Mesenchymal stem cell (in vitro differentiated cells and primary cell): ENCODE measurements at regions not wholly inside any gene's neighbourhood (a gene's known extent, or its start where the extent isn't known, plus 50 kb on each side); places are given as distances from the start of the nearest gene placed in this dataset.
A peak's percentile ranks its signal among the peaks of the same experiment; 100 is the strongest.

Experiments used
- DNase-seq: peaks from one replicate; pipeline ENCODE4 v3.0.0-alpha.2; 2013
- H2AFZ ChIP-seq: one replicate; pipeline ENCODE4 v1.6.1; 2013; ENCODE audit warnings: low read depth, mild to moderate bottlenecking, control low read depth, inconsistent platforms, low read length, moderate library complexity
- H2AK5ac ChIP-seq: 2 replicates; pipeline ENCODE4 v1.6.1; 2013; ENCODE audit warnings: low read length, moderate library complexity, mild to moderate bottlenecking, inconsistent platforms; ENCODE audit not compliant: severe bottlenecking
- H2BK120ac ChIP-seq: one replicate; pipeline ENCODE4 v1.6.1; 2013; ENCODE audit warnings: low read depth, mild to moderate bottlenecking, inconsistent platforms, low read length, moderate library complexity
- H2BK12ac ChIP-seq, 2 experiments: one replicate each; pipeline ENCODE4 v1.6.1; 2013; ENCODE audit warnings: inconsistent platforms in 2 of 2, low read length in 2 of 2, mild to moderate bottlenecking in 2 of 2, moderate library complexity in 2 of 2, control low read depth in 1 of 2
- H2BK15ac ChIP-seq: one replicate; pipeline ENCODE4 v1.6.1; 2013; ENCODE audit warnings: mild to moderate bottlenecking, low read depth, inconsistent platforms; ENCODE audit not compliant: poor library complexity, severe bottlenecking
- H2BK5ac ChIP-seq: 2 replicates; pipeline ENCODE4 v1.6.1; 2013; ENCODE audit warnings: low read depth, mild to moderate bottlenecking, low read length, control low read depth, inconsistent platforms; ENCODE audit not compliant: poor library complexity, severe bottlenecking
- H3K14ac ChIP-seq, 2 experiments: one replicate each; pipeline ENCODE4 v1.6.1; 2013; ENCODE audit warnings: inconsistent platforms in 2 of 2, low read length in 2 of 2, control low read depth in 1 of 2, mild to moderate bottlenecking in 1 of 2, moderate library complexity in 1 of 2
- H3K18ac ChIP-seq, 2 experiments: one replicate each; pipeline ENCODE4 v1.6.1; 2013; ENCODE audit warnings: inconsistent platforms in 2 of 2, low read length in 2 of 2, control low read depth in 1 of 2, low read depth in 1 of 2, mild to moderate bottlenecking in 1 of 2
- H3K23ac ChIP-seq, 2 experiments: one replicate each; pipeline ENCODE4 v1.6.1; 2013; ENCODE audit warnings: inconsistent platforms in 2 of 2, low read length in 2 of 2, mild to moderate bottlenecking in 2 of 2, moderate library complexity in 2 of 2, control low read depth in 1 of 2
- H3K27ac ChIP-seq: 2 replicates; pipeline ENCODE4 v1.5.1; 2013; ENCODE audit warnings: mild to moderate bottlenecking, moderate library complexity, low read length, control low read depth, inconsistent platforms; ENCODE audit not compliant: poor library complexity, severe bottlenecking
- H3K27me3 ChIP-seq, 2 experiments: 2 replicates each; pipeline versions ENCODE4 v1.6.1 to v1.7.0; 2013; ENCODE audit warnings: low read length in 2 of 2, mild to moderate bottlenecking in 2 of 2, moderate library complexity in 2 of 2, control low read depth in 1 of 2, inconsistent platforms in 1 of 2; ENCODE audit not compliant: control insufficient read depth in 1 of 2, insufficient read depth in 1 of 2
- H3K36me3 ChIP-seq, 2 experiments: 2 replicates each; pipeline versions ENCODE4 v1.6.1 to v1.7.0; 2013; ENCODE audit warnings: low read length in 2 of 2, control low read depth in 1 of 2, inconsistent platforms in 1 of 2, low read depth in 1 of 2, mild to moderate bottlenecking in 1 of 2; ENCODE audit not compliant: insufficient read depth in 2 of 2, control insufficient read depth in 1 of 2
- H3K4ac ChIP-seq, 2 experiments: one replicate each; pipeline ENCODE4 v1.6.1; 2013; ENCODE audit warnings: inconsistent platforms in 2 of 2, low read length in 2 of 2, mild to moderate bottlenecking in 2 of 2, moderate library complexity in 2 of 2, control low read depth in 1 of 2, low read depth in 1 of 2
- H3K4me1 ChIP-seq: 2 replicates; pipeline ENCODE4 v1.6.1; 2013; ENCODE audit warnings: low read depth, low read length, control low read depth; ENCODE audit not compliant: control insufficient read depth, insufficient read depth
- H3K4me2 ChIP-seq: 2 replicates; pipeline ENCODE4 v1.6.1; 2013; ENCODE audit warnings: low read length, mild to moderate bottlenecking, inconsistent platforms; ENCODE audit not compliant: poor library complexity, severe bottlenecking
- H3K4me3 ChIP-seq, 2 experiments: 2 replicates each; pipeline versions ENCODE4 v1.5.1 to v1.7.0; 2013; ENCODE audit warnings: low read length in 2 of 2, mild to moderate bottlenecking in 2 of 2, control low read depth in 1 of 2, low read depth in 1 of 2; ENCODE audit not compliant: insufficient read depth in 1 of 2
- H3K79me1 ChIP-seq: replicated peaks from 2 replicates; pipeline ENCODE4 v1.6.1; 2013; ENCODE audit warnings: mild to moderate bottlenecking, control low read depth, low read length, inconsistent platforms; ENCODE audit not compliant: poor library complexity, severe bottlenecking
- H3K9ac ChIP-seq: 2 replicates; pipeline ENCODE4 v1.7.0; 2013; ENCODE audit warnings: mild to moderate bottlenecking, low read length, moderate library complexity
- H3K9me3 ChIP-seq: 2 replicates; pipeline ENCODE4 v1.7.0; 2013; ENCODE audit warnings: mild to moderate bottlenecking, low read length; ENCODE audit not compliant: control insufficient read depth
- H4K8ac ChIP-seq: one replicate; pipeline ENCODE4 v1.6.1; 2013; ENCODE audit warnings: inconsistent platforms, mild to moderate bottlenecking, low read length, moderate library complexity
- H4K91ac ChIP-seq: one replicate; pipeline ENCODE4 v1.6.1; 2013; ENCODE audit warnings: mild to moderate bottlenecking, low read length, inconsistent platforms
- WGBS: methylation state at CpG from one replicate; pipeline ENCODE4 v1.1.7; 2013; ENCODE audit warnings: mixed read lengths; 5-methylcytosine and 5-hydroxymethylcytosine counted together

DNA sequence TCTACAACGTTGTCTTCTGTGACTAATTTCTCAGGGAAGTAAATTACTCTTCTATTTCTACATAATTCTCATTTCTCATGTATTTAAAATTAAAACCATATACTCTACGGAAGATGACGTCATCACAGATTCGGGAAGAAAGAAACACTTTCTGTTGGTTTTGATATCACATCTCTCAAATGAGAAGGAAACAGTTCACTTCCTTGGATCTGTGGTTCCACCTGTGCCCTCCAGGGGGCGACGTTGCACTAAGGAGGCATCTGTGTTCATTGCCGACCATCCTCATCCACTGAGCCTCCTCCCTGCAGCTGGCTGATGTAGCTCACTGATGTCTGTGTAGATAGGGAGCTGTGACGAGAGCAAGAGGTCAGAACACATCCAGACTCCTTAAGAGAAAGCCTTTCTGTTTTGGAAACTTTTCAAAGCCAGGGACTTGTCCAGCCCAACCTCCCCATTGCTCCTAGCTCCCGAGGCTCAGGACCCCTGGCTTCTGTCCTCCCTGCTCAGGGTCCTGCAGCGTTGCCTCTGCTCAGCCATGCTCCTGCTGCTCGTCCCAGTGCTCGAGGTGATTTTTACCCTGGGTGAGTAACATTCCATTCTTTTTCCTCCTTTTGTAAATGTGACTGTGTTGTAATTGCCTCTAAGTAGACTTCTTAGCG is 172.7 kb upstream of the OR4E1 start:
- Histone ChIP-seq H2AFZ (no peak overlapping the region), H3K4me2 (no peak overlapping the region), H4K91ac (no peak overlapping the region), H3K4me3 (no peak overlapping the region), H3K27ac (no peak overlapping the region), H3K36me3 (no peaks in the 10 kb centered on the region), H2BK12ac (no peak overlapping the region), H3K4ac (no peak overlapping the region), H3K23ac (no peak overlapping the region), H2AK5ac (no peak overlapping the region), H3K9me3 (no peaks in the 10 kb centered on the region), H2BK120ac (no peak overlapping the region), H3K27me3 (peaks cover 0 to 32% of the 10 kb centered on the region in 2 experiments), H4K8ac (no peak overlapping the region), H2BK5ac (no peak overlapping the region), H3K18ac (no peak overlapping the region), H3K79me1 (no peaks in the 10 kb centered on the region), H3K4me1 (no peaks in the 10 kb centered on the region), H2BK15ac (no peak overlapping the region), H3K9ac (no peak overlapping the region), H3K14ac (no peak overlapping the region)
- DNase-seq = peak; percentile 3
- WGBS = 30% methylated on average over 12 of the region's 13 CpGs

DNA sequence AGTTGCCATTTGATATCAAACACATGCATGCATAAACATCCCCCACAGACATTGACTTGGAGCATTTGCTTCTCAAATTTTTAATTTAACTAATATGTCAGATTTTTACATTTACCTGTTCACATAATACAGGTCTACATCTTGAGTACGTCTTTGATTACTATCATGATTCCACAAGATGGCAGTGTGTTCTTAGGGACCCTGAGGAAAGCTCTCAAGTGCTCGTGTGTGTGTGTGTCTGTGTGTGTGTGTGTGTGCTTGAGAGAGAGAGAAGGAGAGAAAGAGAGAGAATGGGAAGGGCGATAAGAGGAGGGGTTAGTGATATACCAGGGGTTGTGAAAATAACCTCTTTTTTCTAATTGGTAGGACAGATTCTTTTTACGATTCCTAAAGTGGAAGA is 167.1 kb upstream of the OR4E1 start:
- Histone ChIP-seq H4K8ac (no peak overlapping the region), H3K4me2 (no peak overlapping the region), H2BK12ac (no peak overlapping the region), H3K79me1 (no peaks in the 10 kb centered on the region), H3K36me3 (no peaks in the 10 kb centered on the region), H2AK5ac (no peak overlapping the region), H3K9ac (no peak overlapping the region), H3K9me3 (no peaks in the 10 kb centered on the region), H3K4ac (no peak overlapping the region), H3K27me3 (peaks cover 0 to 33% of the 10 kb centered on the region in 2 experiments), H3K14ac (no peak overlapping the region), H3K23ac (no peak overlapping the region), H3K4me3 (no peak overlapping the region), H3K18ac (no peak overlapping the region), H4K91ac (no peak overlapping the region), H2BK15ac (no peak overlapping the region), H2BK5ac (no peak overlapping the region), H3K4me1 (no peaks in the 10 kb centered on the region), H3K27ac (no peak overlapping the region), H2BK120ac (no peak overlapping the region), H2AFZ (no peak overlapping the region)
- no peak for DNase-seq
- 22% methylated on average over 4 of the region's 4 CpGs for WGBS

DNA sequence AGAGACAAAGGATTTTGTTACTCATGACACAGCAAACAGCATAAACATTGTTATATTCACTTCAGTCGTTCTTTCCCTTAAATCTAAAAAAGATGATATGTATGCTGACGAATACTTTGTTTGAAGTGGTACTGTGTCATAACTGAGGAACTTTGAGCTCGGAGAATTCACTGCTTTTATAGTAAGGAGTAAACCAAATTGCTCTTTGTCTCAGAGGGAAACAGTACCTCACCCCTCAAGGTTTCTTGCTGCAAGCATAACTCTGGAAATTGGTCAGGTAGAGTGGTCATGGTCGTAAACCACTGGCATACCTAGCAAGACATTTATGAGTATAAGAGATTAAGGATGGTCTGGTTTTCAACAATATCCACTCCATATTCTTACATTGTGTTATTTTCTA is 160.2 kb upstream of the OR4E1 start:
- no peak overlapping the region for H3K14ac ChIP-seq
- no peak overlapping the region for H3K18ac ChIP-seq
- no peak overlapping the region for H2BK120ac ChIP-seq
- DNase-seq = no peak
- H3K27ac ChIP-seq = no peak overlapping the region
- no peak overlapping the region for H3K4ac ChIP-seq
- no peak overlapping the region for H4K91ac ChIP-seq
- H2BK12ac ChIP-seq = no peak overlapping the region
- 79% methylated on average over 2 of the region's 4 CpGs for WGBS
- H3K9ac ChIP-seq = no peak overlapping the region
- no peak overlapping the region for H2BK5ac ChIP-seq
- H3K27me3 ChIP-seq = peaks cover 5 to 9% of the 10 kb centered on the region in 2 experiments
- no peak overlapping the region for H4K8ac ChIP-seq
- H2AK5ac ChIP-seq = no peak overlapping the region
- peaks cover 8% of the 10 kb centered on the region for H3K9me3 ChIP-seq
- no peak overlapping the region for H3K4me3 ChIP-seq
- no peak overlapping the region for H3K4me2 ChIP-seq
- H3K79me1 ChIP-seq = no peaks in the 10 kb centered on the region
- H3K23ac ChIP-seq = no peak overlapping the region
- no peaks in the 10 kb centered on the region for H3K36me3 ChIP-seq
- H3K4me1 ChIP-seq = no peaks in the 10 kb centered on the region
- H2AFZ ChIP-seq = no peak overlapping the region
- H2BK15ac ChIP-seq = no peak overlapping the region

DNA sequence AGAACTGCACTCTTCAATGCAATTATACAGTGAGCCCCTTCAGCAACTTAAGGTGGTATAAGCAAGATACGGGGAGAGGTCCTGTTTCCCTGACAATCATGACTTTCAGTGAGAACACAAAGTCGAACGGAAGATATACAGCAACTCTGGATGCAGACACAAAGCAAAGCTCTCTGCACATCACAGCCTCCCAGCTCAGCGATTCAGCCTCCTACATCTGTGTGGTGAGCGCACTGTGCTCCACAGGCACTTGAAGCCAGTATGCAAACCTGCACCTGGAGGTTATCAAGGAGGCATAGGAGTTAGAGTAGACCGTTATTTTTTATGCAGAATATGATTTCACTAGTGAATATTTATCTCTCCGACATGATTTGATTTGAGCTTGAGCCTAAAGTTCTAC is 152.2 kb upstream of the OR4E1 start:
- no peak overlapping the region for H2BK15ac ChIP-seq
- H2AFZ ChIP-seq = no peak overlapping the region
- no peak overlapping the region for H3K4me3 ChIP-seq
- peaks cover 5 to 10% of the 10 kb centered on the region in 2 experiments for H3K27me3 ChIP-seq
- no peaks in the 10 kb centered on the region for H3K36me3 ChIP-seq
- H3K9ac ChIP-seq = no peak overlapping the region
- H3K9me3 ChIP-seq = no peaks in the 10 kb centered on the region
- H3K4me1 ChIP-seq = no peaks in the 10 kb centered on the region
- no peak overlapping the region for H3K18ac ChIP-seq
- H3K27ac ChIP-seq = no peak overlapping the region
- no peak overlapping the region for H3K23ac ChIP-seq
- H2BK12ac ChIP-seq = no peak overlapping the region
- no peak overlapping the region for H2AK5ac ChIP-seq
- no peak overlapping the region for H3K14ac ChIP-seq
- H4K91ac ChIP-seq = no peak overlapping the region
- no peak overlapping the region for H2BK120ac ChIP-seq
- H3K79me1 ChIP-seq = no peaks in the 10 kb centered on the region
- DNase-seq = no peak
- no peak overlapping the region for H3K4ac ChIP-seq
- no peak overlapping the region for H4K8ac ChIP-seq
- WGBS = 90% methylated on average over 5 of the region's 7 CpGs
- no peak overlapping the region for H2BK5ac ChIP-seq
- no peak overlapping the region for H3K4me2 ChIP-seq
